Mesendoderm (in vitro differentiated cells): ENCODE measurements at regions not wholly inside any gene's neighbourhood (a gene's known extent, or its start where the extent isn't known, plus 50 kb on each side); places are given as distances from the start of the nearest gene placed in this dataset.

Experiments used
- DNase-seq: peaks from one replicate; pipeline ENCODE4 v3.0.0; 2013
- H2AK5ac ChIP-seq: 2 replicates; pipeline ENCODE4 v1.6.1; 2013; ENCODE audit warnings: low read length, inconsistent platforms
- H2BK120ac ChIP-seq: 2 replicates; pipeline ENCODE4 v1.6.1; 2013; ENCODE audit warnings: low read depth, mild to moderate bottlenecking, low read length, moderate library complexity, mixed read lengths
- H2BK15ac ChIP-seq: replicated peaks from 2 replicates; pipeline ENCODE4 v1.6.1; 2013; ENCODE audit warnings: low read depth, mild to moderate bottlenecking, moderate library complexity
- H2BK5ac ChIP-seq: 2 replicates; pipeline ENCODE4 v1.6.1; 2013; ENCODE audit warnings: low read length, inconsistent platforms
- H3K18ac ChIP-seq: 2 replicates; pipeline ENCODE4 v1.6.1; 2013; ENCODE audit warnings: mild to moderate bottlenecking, low read length, mixed read lengths
- H3K23ac ChIP-seq: one replicate; pipeline ENCODE4 v1.6.1; 2013; ENCODE audit warnings: low read length
- H3K27ac ChIP-seq: 2 replicates; pipeline ENCODE4 v1.5.1; 2013; ENCODE audit warnings: low read depth, mild to moderate bottlenecking, inconsistent platforms, low read length, moderate library complexity
- H3K27me3 ChIP-seq: 2 replicates; pipeline ENCODE4 v1.6.1; 2013; ENCODE audit warnings: low read length, control low read depth, mild to moderate bottlenecking, inconsistent platforms; ENCODE audit not compliant: insufficient read depth, poor library complexity
- H3K36me3 ChIP-seq: 2 replicates; pipeline ENCODE4 v1.6.1; 2013; ENCODE audit warnings: low read length, inconsistent platforms; ENCODE audit not compliant: control insufficient read depth, insufficient read depth
- H3K4ac ChIP-seq: one replicate; pipeline ENCODE4 v1.6.1; 2013; ENCODE audit warnings: low read depth, mild to moderate bottlenecking, low read length, moderate library complexity
- H3K4me1 ChIP-seq: 2 replicates; pipeline ENCODE4 v1.6.1; 2013; ENCODE audit warnings: low read depth, low read length, inconsistent platforms; ENCODE audit not compliant: control insufficient read depth
- H3K4me2 ChIP-seq: 2 replicates; pipeline ENCODE4 v1.6.1; 2013; ENCODE audit warnings: low read length
- H3K4me3 ChIP-seq: 2 replicates; pipeline ENCODE4 v1.5.1; 2013; ENCODE audit warnings: mild to moderate bottlenecking, low read length
- H3K56ac ChIP-seq: one replicate; pipeline ENCODE4 v1.6.1; 2013; ENCODE audit warnings: low read length
- H3K79me1 ChIP-seq: 2 replicates; pipeline ENCODE4 v1.6.1; 2013; ENCODE audit warnings: low read length, inconsistent platforms
- H3K79me2 ChIP-seq: 2 replicates; pipeline ENCODE4 v1.6.1; 2013; ENCODE audit warnings: mild to moderate bottlenecking, low read length; ENCODE audit not compliant: control insufficient read depth, insufficient read depth
- H3K9ac ChIP-seq: 2 replicates; pipeline ENCODE4 v1.6.1; 2013; ENCODE audit warnings: low read length, inconsistent platforms
- H4K5ac ChIP-seq: one replicate; pipeline ENCODE4 v1.6.1; 2013; ENCODE audit warnings: low read length
- H4K8ac ChIP-seq: one replicate; pipeline ENCODE4 v1.6.1; 2013; ENCODE audit warnings: low read depth, mild to moderate bottlenecking, control low read depth, low read length, moderate library complexity
- WGBS: extraction: QIAGEN DNeasy Blood & Tissue Kit; methylation state at CpG from one replicate; pipeline ENCODE4 v1.1.7; 2013; ENCODE audit warnings: low lambda C conversion rate, missing lambda C conversion rate; ENCODE audit not compliant: insufficient coverage; ENCODE audit errors: extremely low coverage; 5-methylcytosine and 5-hydroxymethylcytosine counted together

GRCh38 chr3:141425523-141426233 lies 57.4 kb downstream of the ZBTB38 start:
- H3K27ac ChIP-seq = no peak overlapping the region
- no peak overlapping the region for H2AK5ac ChIP-seq
- no peak overlapping the region for H4K8ac ChIP-seq
- H3K56ac ChIP-seq = no peak overlapping the region
- peaks cover 5% of the 10 kb centered on the region for H3K4me1 ChIP-seq
- H2BK5ac ChIP-seq = no peak overlapping the region
- H4K5ac ChIP-seq = no peak overlapping the region
- H3K79me1 ChIP-seq = no peaks in the 10 kb centered on the region
- no peak overlapping the region for H3K18ac ChIP-seq
- no peak overlapping the region for H3K4me2 ChIP-seq
- no peak for DNase-seq
- WGBS = no CpG with 5 or more reads among the region's 6 CpGs
- H3K9ac ChIP-seq = no peak overlapping the region
- H3K27me3 ChIP-seq = no peaks in the 10 kb centered on the region
- H3K79me2 ChIP-seq = no peaks in the 10 kb centered on the region
- no peak overlapping the region for H3K4ac ChIP-seq
- H2BK15ac ChIP-seq = no peak overlapping the region
- no peak overlapping the region for H2BK120ac ChIP-seq
- no peak overlapping the region for H3K23ac ChIP-seq
- no peak overlapping the region for H3K4me3 ChIP-seq
- H3K36me3 ChIP-seq = no peaks in the 10 kb centered on the region

- Histone ChIP-seq H3K23ac (no peak overlapping the region), H3K36me3 (no peaks in the 10 kb centered on the region), H3K79me1 (no peaks in the 10 kb centered on the region), H3K4me2 (no peak overlapping the region), H3K27ac (no peak overlapping the region), H3K4me3 (no peak overlapping the region), H2BK5ac (no peak overlapping the region), H3K79me2 (no peaks in the 10 kb centered on the region), H4K8ac (no peak overlapping the region), H3K56ac (peak overlapping the region; percentile 26), H3K18ac (no peak overlapping the region), H3K9ac (no peak overlapping the region), H3K27me3 (no peaks in the 10 kb centered on the region), H3K4ac (no peak overlapping the region), H2BK15ac (no peak overlapping the region), H3K4me1 (peaks cover 5% of the 10 kb centered on the region), H2BK120ac (no peak overlapping the region), H2AK5ac (no peak overlapping the region), H4K5ac (no peak overlapping the region)
- peak; percentile 52 for DNase-seq
- no CpG with 5 or more reads among the region's 9 CpGs for WGBS
Measured at GRCh38 chr3:141426404-141427034, 58.2 kb downstream of the ZBTB38 start.

GRCh38 chr3:141427764-141428163 lies 59.1 kb upstream of the RASA2 start:
- H3K4me2 ChIP-seq = no peak overlapping the region
- H3K27ac ChIP-seq = no peak overlapping the region
- no peak for DNase-seq
- peak overlapping the region; percentile 5 for H3K56ac ChIP-seq
- no peak overlapping the region for H4K8ac ChIP-seq
- H3K9ac ChIP-seq = no peak overlapping the region
- no peak overlapping the region for H2BK15ac ChIP-seq
- H3K79me1 ChIP-seq = no peaks in the 10 kb centered on the region
- H3K23ac ChIP-seq = no peak overlapping the region
- peaks cover 5% of the 10 kb centered on the region for H3K4me1 ChIP-seq
- no peak overlapping the region for H2BK5ac ChIP-seq
- no peak overlapping the region for H2AK5ac ChIP-seq
- no peak overlapping the region for H4K5ac ChIP-seq
- H3K18ac ChIP-seq = no peak overlapping the region
- no peaks in the 10 kb centered on the region for H3K27me3 ChIP-seq
- H2BK120ac ChIP-seq = no peak overlapping the region
- no peak overlapping the region for H3K4me3 ChIP-seq
- H3K4ac ChIP-seq = no peak overlapping the region
- WGBS = no CpG with 5 or more reads among the region's 4 CpGs
- no peaks in the 10 kb centered on the region for H3K36me3 ChIP-seq
- no peaks in the 10 kb centered on the region for H3K79me2 ChIP-seq

GRCh38 chr3:141429371-141430035 lies 57.3 kb upstream of the RASA2 start:
- Histone ChIP-seq H3K18ac (no peak overlapping the region), H4K8ac (no peak overlapping the region), H2BK120ac (no peak overlapping the region), H2BK15ac (no peak overlapping the region), H3K79me1 (no peaks in the 10 kb centered on the region), H3K36me3 (no peaks in the 10 kb centered on the region), H3K23ac (no peak overlapping the region), H3K4ac (no peak overlapping the region), H3K27ac (no peak overlapping the region), H3K4me3 (no peak overlapping the region), H3K4me1 (peaks cover 5% of the 10 kb centered on the region), H4K5ac (no peak overlapping the region), H3K9ac (no peak overlapping the region), H3K56ac (no peak overlapping the region), H3K27me3 (no peaks in the 10 kb centered on the region), H3K79me2 (no peaks in the 10 kb centered on the region), H2BK5ac (no peak overlapping the region), H3K4me2 (no peak overlapping the region), H2AK5ac (no peak overlapping the region)
- whole genome bisulfite sequencing = no CpG with 5 or more reads among the region's 18 CpGs
- no peak for DNase-seq

GRCh38 chr3:141430316-141430715 lies 56.5 kb upstream of the RASA2 start:
- no peak overlapping the region for H2BK15ac ChIP-seq
- no peak overlapping the region for H3K4me3 ChIP-seq
- no peaks in the 10 kb centered on the region for H3K79me1 ChIP-seq
- WGBS = no CpG with 5 or more reads among the region's 6 CpGs
- H3K18ac ChIP-seq = no peak overlapping the region
- H2BK120ac ChIP-seq = no peak overlapping the region
- peaks cover 5% of the 10 kb centered on the region for H3K4me1 ChIP-seq
- no peaks in the 10 kb centered on the region for H3K27me3 ChIP-seq
- no peak overlapping the region for H3K4ac ChIP-seq
- no peak overlapping the region for H3K4me2 ChIP-seq
- no peak overlapping the region for H4K8ac ChIP-seq
- H2BK5ac ChIP-seq = no peak overlapping the region
- no peak overlapping the region for H3K9ac ChIP-seq
- H4K5ac ChIP-seq = no peak overlapping the region
- no peak overlapping the region for H3K56ac ChIP-seq
- no peak for DNase-seq
- H2AK5ac ChIP-seq = no peak overlapping the region
- H3K79me2 ChIP-seq = no peaks in the 10 kb centered on the region
- no peak overlapping the region for H3K27ac ChIP-seq
- no peaks in the 10 kb centered on the region for H3K36me3 ChIP-seq
- no peak overlapping the region for H3K23ac ChIP-seq
